ENCODE measurements at regions not wholly inside any gene's neighbourhood (a gene's known extent, or its start where the extent isn't known, plus 50 kb on each side); places are given as distances from the start of the nearest gene placed in this dataset.

DNA sequence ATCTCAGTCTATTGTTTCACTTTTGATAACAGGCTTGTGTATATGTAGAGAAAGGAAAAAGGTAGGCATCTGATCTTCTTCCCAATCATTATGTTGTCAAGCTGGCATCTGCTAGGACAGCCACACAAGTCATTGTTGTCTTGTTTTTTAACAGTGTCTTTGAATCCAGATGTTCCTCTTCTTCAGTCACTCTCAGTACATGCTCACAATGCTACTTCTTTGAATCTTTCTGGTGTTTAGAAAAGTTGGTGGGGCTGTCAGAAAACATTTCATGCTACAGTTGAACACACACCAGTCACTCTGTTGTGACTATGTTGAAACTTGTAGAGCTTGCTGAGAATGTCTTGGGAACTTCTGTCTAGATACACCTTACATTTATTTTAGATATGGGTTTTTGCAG lies 1231.4 kb upstream of the MIR17HG start:
- H3K4me1 ChIP-seq (ENCODE audit: control insufficient read depth, low read length), result no peaks in the 10 kb centered on the region
- H3K4me3 ChIP-seq (ENCODE audit: low read length), result no peak overlapping the region
- TF ChIP-seq CTCF (IDR thresholded peaks at IDR 0.05; ENCODE audit: low read depth, low read length, poor library complexity, severe bottlenecking) (no peak), EZH2phosphoT487 (IDR thresholded peaks at IDR 0.05; ENCODE audit: borderline replicate concordance, low read length) (no peak)
- no peaks in the 10 kb centered on the region for H3K36me3 ChIP-seq (ENCODE audit: control insufficient read depth, low read length)
- no peaks in the 10 kb centered on the region for H3K9me3 ChIP-seq (ENCODE audit: control insufficient read depth, insufficient read depth, low read length)
- H3K27me3 ChIP-seq (ENCODE audit: control insufficient read depth, low read length), result no peaks in the 10 kb centered on the region
- no peaks in the 10 kb centered on the region for H3K9me2 ChIP-seq (replicated peaks; ENCODE audit: control insufficient read depth, low read length)
- H3K79me2 ChIP-seq (ENCODE audit: control insufficient read depth, low read length), result no peaks in the 10 kb centered on the region
- no peaks in the 10 kb centered on the region for H3F3A ChIP-seq (ENCODE audit: control insufficient read depth, insufficient read depth)
- H4K20me1 ChIP-seq (ENCODE audit: control insufficient read depth, insufficient read depth, low read depth, low read length), result no peaks in the 10 kb centered on the region
- no peak overlapping the region for H3K27ac ChIP-seq (ENCODE audit: low read depth, low read length)
- H3K4me2 ChIP-seq (ENCODE audit: low read length), result no peak overlapping the region

DNA sequence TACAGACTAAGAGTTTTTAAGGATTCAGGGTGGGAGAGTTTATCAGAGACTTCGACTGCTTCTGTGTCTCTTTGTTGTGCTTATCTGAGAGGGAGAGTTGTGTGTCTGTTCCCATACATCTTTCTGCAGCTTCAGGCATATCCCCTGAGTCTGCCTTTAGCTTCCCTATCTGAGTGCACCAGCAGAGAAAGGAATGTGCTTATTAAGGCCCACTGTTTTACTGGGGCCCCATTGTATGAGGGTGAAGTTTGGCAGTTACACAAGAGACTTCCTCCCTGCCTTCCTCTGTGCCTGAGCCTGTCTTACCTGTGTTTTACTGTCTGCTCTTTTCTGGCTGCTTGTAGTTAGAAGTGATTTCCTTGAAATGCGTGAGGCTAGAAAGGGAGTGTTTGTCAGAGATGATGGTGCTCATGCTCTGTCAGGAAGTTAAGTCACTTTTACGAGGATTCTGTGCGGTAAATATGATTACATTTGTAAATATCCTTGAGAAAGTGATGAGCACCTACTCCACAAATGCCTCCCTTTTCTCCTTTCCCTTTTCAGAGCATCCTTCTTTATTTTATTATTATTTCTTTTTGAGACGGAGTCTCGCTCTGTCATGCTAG lies 1228.9 kb upstream of the MIR17HG start:
- no peaks in the 10 kb centered on the region for H3K36me3 ChIP-seq (ENCODE audit: control insufficient read depth, low read length)
- H3K9me3 ChIP-seq (ENCODE audit: control insufficient read depth, insufficient read depth, low read length), result no peaks in the 10 kb centered on the region
- no peaks in the 10 kb centered on the region for H3K9me2 ChIP-seq (replicated peaks; ENCODE audit: control insufficient read depth, low read length)
- no peak for TF ChIP-seq CTCF (IDR thresholded peaks at IDR 0.05; ENCODE audit: low read depth, low read length, poor library complexity, severe bottlenecking)
- TF ChIP-seq EZH2phosphoT487 (IDR thresholded peaks at IDR 0.05; ENCODE audit: borderline replicate concordance, low read length), result no peak
- no peak overlapping the region for H3K4me2 ChIP-seq (ENCODE audit: low read length)
- no peak overlapping the region for H3K4me3 ChIP-seq (ENCODE audit: low read length)
- H3F3A ChIP-seq (ENCODE audit: control insufficient read depth, insufficient read depth), result no peaks in the 10 kb centered on the region
- H3K79me2 ChIP-seq (ENCODE audit: control insufficient read depth, low read length), result no peaks in the 10 kb centered on the region
- no peak overlapping the region for H3K27ac ChIP-seq (ENCODE audit: low read depth, low read length)
- no peaks in the 10 kb centered on the region for H4K20me1 ChIP-seq (ENCODE audit: control insufficient read depth, insufficient read depth, low read depth, low read length)
- no peaks in the 10 kb centered on the region for H3K27me3 ChIP-seq (ENCODE audit: control insufficient read depth, low read length)
- no peaks in the 10 kb centered on the region for H3K4me1 ChIP-seq (ENCODE audit: control insufficient read depth, low read length)

DNA sequence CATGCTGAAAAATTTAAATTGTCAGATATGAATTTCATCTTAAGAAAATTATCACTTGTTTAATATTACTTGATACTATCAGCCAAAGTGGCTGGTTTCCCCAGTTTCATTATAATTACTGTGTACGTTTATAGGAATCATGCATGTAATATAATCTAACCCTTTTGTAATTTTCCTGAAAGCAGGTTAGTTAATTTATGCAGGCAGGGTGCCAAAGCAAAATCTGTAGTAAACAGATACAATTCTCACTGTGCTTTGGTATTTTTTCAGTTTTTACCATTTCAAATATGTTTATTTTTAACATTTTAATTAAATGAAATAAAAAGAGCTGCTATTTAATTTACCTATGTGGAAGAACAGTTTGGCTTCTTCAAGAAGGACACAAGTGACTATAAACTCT lies 1227.5 kb upstream of the MIR17HG start:
- Histone ChIP-seq H3K9me2 (replicated peaks; ENCODE audit: control insufficient read depth, low read length) (no peaks in the 10 kb centered on the region), H3K4me2 (ENCODE audit: low read length) (no peak overlapping the region), H3K79me2 (ENCODE audit: control insufficient read depth, low read length) (no peaks in the 10 kb centered on the region), H3K9me3 (ENCODE audit: control insufficient read depth, insufficient read depth, low read length) (no peaks in the 10 kb centered on the region), H3K27ac (ENCODE audit: low read depth, low read length) (no peak overlapping the region), H3K27me3 (ENCODE audit: control insufficient read depth, low read length) (no peaks in the 10 kb centered on the region), H4K20me1 (ENCODE audit: control insufficient read depth, insufficient read depth, low read depth, low read length) (no peaks in the 10 kb centered on the region), H3F3A (ENCODE audit: control insufficient read depth, insufficient read depth) (no peaks in the 10 kb centered on the region), H3K4me1 (ENCODE audit: control insufficient read depth, low read length) (no peaks in the 10 kb centered on the region), H3K36me3 (ENCODE audit: control insufficient read depth, low read length) (no peaks in the 10 kb centered on the region), H3K4me3 (ENCODE audit: low read length) (no peak overlapping the region)
- TF ChIP-seq CTCF (IDR thresholded peaks at IDR 0.05; ENCODE audit: low read depth, low read length, poor library complexity, severe bottlenecking) (no peak), EZH2phosphoT487 (IDR thresholded peaks at IDR 0.05; ENCODE audit: borderline replicate concordance, low read length) (no peak)
